GM13977 (cell line): ENCODE measurements at regions not wholly inside any gene's neighbourhood (a gene's known extent, or its start where the extent isn't known, plus 50 kb on each side); places are given as distances from the start of the nearest gene placed in this dataset.

Source experiments
- DNase-seq: peaks from one replicate; pipeline ENCODE4 v3.0.0; 2012; ENCODE audit warnings: low spot score
- CTCF ChIP-seq: IDR thresholded peaks from 2 replicates; pipeline ENCODE4 v1.5.1; 2012; ENCODE audit warnings: mild to moderate bottlenecking, control low read depth; ENCODE audit not compliant: insufficient read depth; ENCODE audit errors: extremely low read depth, missing control alignments
- in situ Hi-C: fragments of 300-500 bp; cut with MboI; formaldehyde crosslinking; loops from one replicate; pipeline ENCODE4 v1.12.0; 2022; ENCODE audit warnings: low sequenced_read_pairs, low pct_unique_long_range_greater_than_20kb, mixed read lengths, inconsistent platforms; ENCODE audit not compliant: unreplicated experiment

- in situ Hi-C loops: no loop called here
Observed at GRCh38 chr1:228930479-228930957, 195.2 kb downstream of the RHOU start.

GRCh38 chr1:228933753-228934152 lies 198.5 kb downstream of the RHOU start:
- no peak for TF ChIP-seq CTCF
- in situ Hi-C loops: no loop called here
- no peak for DNase-seq

More at GRCh38 chr1:228930479-228930957, 195.2 kb downstream of the RHOU start:
- no peak for TF ChIP-seq CTCF
- no peak for DNase-seq

- TF ChIP-seq CTCF: no peak
- in situ Hi-C loops: no loop called here
- DNase-seq: no peak
Observed at GRCh38 chr1:228935198-228935663, 200.0 kb downstream of the RHOU start.

GRCh38 chr1:228935855-228936727 lies 200.8 kb downstream of the RHOU start:
- TF ChIP-seq CTCF: no peak
- in situ Hi-C loops: no loop called here
- no peak for DNase-seq

- in situ Hi-C loops: no loop called here
- no peak for TF ChIP-seq CTCF
- no peak for DNase-seq
Observed at GRCh38 chr1:228936881-228937280, 201.6 kb downstream of the RHOU start.

- DNase-seq: no peak
- in situ Hi-C loops: no loop called here
- TF ChIP-seq CTCF: no peak
Observed at GRCh38 chr1:228937351-228937750, 202.1 kb downstream of the RHOU start.
